ENCODE measurements at regions not wholly inside any gene's neighbourhood (a gene's known extent, or its start where the extent isn't known, plus 50 kb on each side); places are given as distances from the start of the nearest gene placed in this dataset.

- no peak for TF ChIP-seq CTCF (IDR thresholded peaks at IDR 0.05)
- no peak for TF ChIP-seq POLR2A (IDR thresholded peaks at IDR 0.05)
- no peak for TF ChIP-seq POLR2AphosphoS5 (IDR thresholded peaks at IDR 0.05; ENCODE audit: insufficient read depth in 1 of 2, low read depth in 1 of 2)
Observed at GRCh38 chr20:22508426-22508825, 75.9 kb downstream of the FOXA2 start.

Data from vagina (tissue), 2 donors.